ENCODE measurements at regions not wholly inside any gene's neighbourhood (a gene's known extent, or its start where the extent isn't known, plus 50 kb on each side); places are given as distances from the start of the nearest gene placed in this dataset.
"Not testable (repeated sequence)": the region's sequence is repeated elsewhere in the genome, so short reads cannot be mapped to it uniquely, and the experiment has no call there.

- WGBS (ENCODE audit: insufficient coverage): no CpG with 5 or more reads among the region's 4 CpGs
- ATAC-seq; H3K27me3 Mint-ChIP-seq (ENCODE audit: low read depth in 2 of 2); H3K36me3 Mint-ChIP-seq; H3K9me3 Mint-ChIP-seq; H3K4me3 Mint-ChIP-seq; H3K9me3 ChIP-seq (ENCODE audit: control insufficient read depth, insufficient read depth, low read length); H3K36me3 ChIP-seq (ENCODE audit: control insufficient read depth, insufficient read depth, low read length); intact Hi-C loops (cut with micrococcal nuclease); H3K4me1 ChIP-seq (ENCODE audit: control insufficient read depth, insufficient read depth, low read length); H3K27me3 ChIP-seq (ENCODE audit: control insufficient read depth, insufficient read depth, low read length); H3K4me3 ChIP-seq (ENCODE audit: low read length); H3K27ac Mint-ChIP-seq; H3K4me1 Mint-ChIP-seq; DNase-seq; H3K27ac ChIP-seq (ENCODE audit: low read length): not testable (repeated sequence)
Measured at GRCh38 chr9:39503178-39503577, 147.7 kb downstream of the SPATA31A1 start.

DNA sequence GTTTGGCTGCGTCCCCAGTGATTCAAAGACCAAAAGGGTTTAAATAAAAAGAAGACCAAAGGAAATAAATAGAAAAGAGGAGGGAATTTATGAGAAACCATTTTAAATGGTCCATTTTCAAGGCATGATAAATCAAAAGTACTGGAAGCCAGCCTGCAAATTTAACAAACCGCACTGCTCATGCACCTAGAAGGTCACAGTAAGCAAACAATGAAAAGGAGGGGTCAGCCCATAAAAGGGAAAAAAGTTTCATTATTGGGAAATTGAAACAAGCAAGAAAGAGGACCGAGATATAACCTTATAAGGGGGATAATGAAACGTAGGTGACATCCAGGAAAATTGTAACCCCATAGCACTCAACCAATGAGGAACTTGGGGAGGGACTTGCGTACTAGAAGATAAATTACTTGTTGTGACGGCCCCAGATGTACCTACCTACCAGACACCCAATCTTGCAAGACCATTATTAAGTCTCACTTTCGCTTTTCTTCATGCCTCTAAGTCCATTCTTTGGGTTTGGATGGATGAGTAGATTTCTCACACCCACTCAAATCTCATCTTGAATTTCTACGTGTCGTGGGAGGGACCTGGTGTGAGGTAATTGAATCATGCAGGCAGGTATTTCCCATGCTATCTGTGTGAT lies 172.0 kb downstream of the SPATA31A1 start:
- H3K4me3 ChIP-seq (ENCODE audit: low read length); H3K36me3 Mint-ChIP-seq; H3K36me3 ChIP-seq (ENCODE audit: control insufficient read depth, insufficient read depth, low read length); H3K9me3 Mint-ChIP-seq; H3K4me3 Mint-ChIP-seq; H3K4me1 ChIP-seq (ENCODE audit: control insufficient read depth, insufficient read depth, low read length); DNase-seq; ATAC-seq; H3K27me3 ChIP-seq (ENCODE audit: control insufficient read depth, insufficient read depth, low read length); H3K27me3 Mint-ChIP-seq (ENCODE audit: low read depth in 2 of 2); H3K27ac Mint-ChIP-seq; H3K9me3 ChIP-seq (ENCODE audit: control insufficient read depth, insufficient read depth, low read length); H3K4me1 Mint-ChIP-seq; intact Hi-C loops (cut with micrococcal nuclease); H3K27ac ChIP-seq (ENCODE audit: low read length): not testable (repeated sequence)
- WGBS (ENCODE audit: insufficient coverage): no CpG with 5 or more reads among the region's 9 CpGs

- ATAC-seq; H3K27me3 ChIP-seq (ENCODE audit: control insufficient read depth, insufficient read depth, low read length); H3K4me3 ChIP-seq (ENCODE audit: low read length); H3K4me1 ChIP-seq (ENCODE audit: control insufficient read depth, insufficient read depth, low read length); DNase-seq; H3K27ac ChIP-seq (ENCODE audit: low read length); intact Hi-C loops (cut with micrococcal nuclease); H3K9me3 Mint-ChIP-seq; H3K36me3 Mint-ChIP-seq; H3K4me3 Mint-ChIP-seq; H3K4me1 Mint-ChIP-seq; H3K27me3 Mint-ChIP-seq (ENCODE audit: low read depth in 2 of 2); H3K9me3 ChIP-seq (ENCODE audit: control insufficient read depth, insufficient read depth, low read length); H3K27ac Mint-ChIP-seq; H3K36me3 ChIP-seq (ENCODE audit: control insufficient read depth, insufficient read depth, low read length): not testable (repeated sequence)
- no CpG with 5 or more reads among the region's 6 CpGs for WGBS (ENCODE audit: insufficient coverage)
Measured at GRCh38 chr9:39532597-39532996, 177.1 kb downstream of the SPATA31A1 start.

- H3K27me3 Mint-ChIP-seq (ENCODE audit: low read depth in 2 of 2); H3K27ac ChIP-seq (ENCODE audit: low read length); H3K9me3 Mint-ChIP-seq; H3K4me1 ChIP-seq (ENCODE audit: control insufficient read depth, insufficient read depth, low read length); H3K27me3 ChIP-seq (ENCODE audit: control insufficient read depth, insufficient read depth, low read length); H3K36me3 ChIP-seq (ENCODE audit: control insufficient read depth, insufficient read depth, low read length); H3K4me3 Mint-ChIP-seq; H3K36me3 Mint-ChIP-seq; H3K27ac Mint-ChIP-seq; intact Hi-C loops (cut with micrococcal nuclease); DNase-seq; ATAC-seq; H3K4me3 ChIP-seq (ENCODE audit: low read length); H3K9me3 ChIP-seq (ENCODE audit: control insufficient read depth, insufficient read depth, low read length); H3K4me1 Mint-ChIP-seq: not testable (repeated sequence)
- 82% methylated on average over 14 of the region's 38 CpGs for WGBS (ENCODE audit: insufficient coverage)
Measured at GRCh38 chr9:39533001-39533762, 177.7 kb downstream of the SPATA31A1 start.

GRCh38 chr9:39533763-39534548 lies 178.5 kb downstream of the SPATA31A1 start:
- H3K9me3 Mint-ChIP-seq; H3K27ac Mint-ChIP-seq; H3K4me1 Mint-ChIP-seq; H3K27me3 Mint-ChIP-seq (ENCODE audit: low read depth in 2 of 2); H3K27ac ChIP-seq (ENCODE audit: low read length); H3K4me1 ChIP-seq (ENCODE audit: control insufficient read depth, insufficient read depth, low read length); DNase-seq; H3K36me3 Mint-ChIP-seq; H3K4me3 ChIP-seq (ENCODE audit: low read length); ATAC-seq; H3K36me3 ChIP-seq (ENCODE audit: control insufficient read depth, insufficient read depth, low read length); intact Hi-C loops (cut with micrococcal nuclease); H3K27me3 ChIP-seq (ENCODE audit: control insufficient read depth, insufficient read depth, low read length); H3K4me3 Mint-ChIP-seq; H3K9me3 ChIP-seq (ENCODE audit: control insufficient read depth, insufficient read depth, low read length): not testable (repeated sequence)
- 85% methylated on average over 8 of the region's 38 CpGs for WGBS (ENCODE audit: insufficient coverage)

GRCh38 chr9:39534897-39535296 lies 179.4 kb downstream of the SPATA31A1 start:
- H3K27me3 Mint-ChIP-seq (ENCODE audit: low read depth in 2 of 2); H3K27ac ChIP-seq (ENCODE audit: low read length); DNase-seq; H3K4me3 ChIP-seq (ENCODE audit: low read length); H3K36me3 ChIP-seq (ENCODE audit: control insufficient read depth, insufficient read depth, low read length); H3K9me3 ChIP-seq (ENCODE audit: control insufficient read depth, insufficient read depth, low read length); H3K27me3 ChIP-seq (ENCODE audit: control insufficient read depth, insufficient read depth, low read length); intact Hi-C loops (cut with micrococcal nuclease); H3K9me3 Mint-ChIP-seq; H3K4me3 Mint-ChIP-seq; H3K27ac Mint-ChIP-seq; H3K36me3 Mint-ChIP-seq; ATAC-seq; H3K4me1 ChIP-seq (ENCODE audit: control insufficient read depth, insufficient read depth, low read length); H3K4me1 Mint-ChIP-seq: not testable (repeated sequence)
- 100% methylated on average over 1 of the region's 11 CpGs for WGBS (ENCODE audit: insufficient coverage)

- H3K27me3 ChIP-seq (ENCODE audit: control insufficient read depth, insufficient read depth, low read length); intact Hi-C loops (cut with micrococcal nuclease); ATAC-seq; H3K4me1 ChIP-seq (ENCODE audit: control insufficient read depth, insufficient read depth, low read length); H3K4me3 ChIP-seq (ENCODE audit: low read length); H3K4me3 Mint-ChIP-seq; H3K9me3 Mint-ChIP-seq; H3K4me1 Mint-ChIP-seq; H3K9me3 ChIP-seq (ENCODE audit: control insufficient read depth, insufficient read depth, low read length); H3K27ac Mint-ChIP-seq; DNase-seq; H3K27me3 Mint-ChIP-seq (ENCODE audit: low read depth in 2 of 2); H3K27ac ChIP-seq (ENCODE audit: low read length); H3K36me3 ChIP-seq (ENCODE audit: control insufficient read depth, insufficient read depth, low read length); H3K36me3 Mint-ChIP-seq: not testable (repeated sequence)
- WGBS (ENCODE audit: insufficient coverage): no CpG with 5 or more reads among the region's 1 CpG
Measured at GRCh38 chr9:39542157-39542556, 186.7 kb downstream of the SPATA31A1 start.

All from natural killer cell (primary cell).